ENCODE measurements at regions not wholly inside any gene's neighbourhood (a gene's known extent, or its start where the extent isn't known, plus 50 kb on each side); places are given as distances from the start of the nearest gene placed in this dataset.
"Not testable (repeated sequence)": the region's sequence is repeated elsewhere in the genome, so short reads cannot be mapped to it uniquely, and the experiment has no call there.

- no peak for DNase-seq
Observed at GRCh38 chr21:25220169-25220568, 387.1 kb downstream of the MRPL39 start.

- DNase-seq = no peak
Observed at GRCh38 chr21:25215698-25216384, 391.4 kb downstream of the MRPL39 start.

- DNase-seq = no peak
Observed at GRCh38 chr21:25214676-25215075, 392.6 kb downstream of the MRPL39 start.

GRCh38 chr21:25199944-25200343 is 407.3 kb downstream of the MRPL39 start:
- DNase-seq = no peak

- no peak for DNase-seq
Observed at GRCh38 chr21:25191141-25191540, 416.1 kb downstream of the MRPL39 start.

- DNase-seq = no peak
Observed at GRCh38 chr21:25189497-25189896, 417.8 kb downstream of the MRPL39 start.

- DNase-seq = no peak
Observed at GRCh38 chr21:25188677-25189079, 418.6 kb downstream of the MRPL39 start.

GRCh38 chr21:25186273-25186672 is 421.0 kb downstream of the MRPL39 start:
- DNase-seq = no peak

- no peak for DNase-seq
Observed at GRCh38 chr21:25183577-25183976, 423.7 kb downstream of the MRPL39 start.

- not testable (repeated sequence) for DNase-seq
Observed at GRCh38 chr21:25181690-25182089, 425.6 kb downstream of the MRPL39 start.

- no peak for DNase-seq
Observed at GRCh38 chr21:25179116-25179515, 428.2 kb downstream of the MRPL39 start.

- DNase-seq = no peak
Observed at GRCh38 chr21:25176637-25177412, 430.5 kb downstream of the MRPL39 start.

- no peak for DNase-seq
Observed at GRCh38 chr21:25175938-25176337, 431.3 kb downstream of the MRPL39 start.

GRCh38 chr21:25171438-25171837 is 435.8 kb downstream of the MRPL39 start:
- no peak for DNase-seq

GRCh38 chr21:25170681-25171080 is 436.6 kb downstream of the MRPL39 start:
- DNase-seq = no peak

GRCh38 chr21:25169370-25169769 is 437.9 kb downstream of the MRPL39 start:
- no peak for DNase-seq

GRCh38 chr21:25166904-25167303 is 440.4 kb downstream of the MRPL39 start:
- DNase-seq = not testable (repeated sequence)

GRCh38 chr21:25161571-25161970 is 445.7 kb downstream of the MRPL39 start:
- DNase-seq = no peak

- DNase-seq = not testable (repeated sequence)
Observed at GRCh38 chr21:25155020-25155419, 452.3 kb downstream of the MRPL39 start.

GRCh38 chr21:25149022-25149421 is 458.3 kb downstream of the MRPL39 start:
- DNase-seq = no peak

GRCh38 chr21:25139414-25139813 is 467.9 kb downstream of the MRPL39 start:
- DNase-seq = no peak

GRCh38 chr21:25133939-25134338 is 473.3 kb downstream of the MRPL39 start:
- no peak for DNase-seq

- DNase-seq = no peak
Observed at GRCh38 chr21:25127811-25128210, 479.5 kb downstream of the MRPL39 start.

GRCh38 chr21:25127007-25127406 is 480.3 kb downstream of the MRPL39 start:
- no peak for DNase-seq
